Neural cell (in vitro differentiated cells): ENCODE measurements at regions not wholly inside any gene's neighbourhood (a gene's known extent, or its start where the extent isn't known, plus 50 kb on each side); places are given as distances from the start of the nearest gene placed in this dataset.

ENCODE experiments used
- CTCF ChIP-seq: fragments of 450-650 bp; IDR thresholded peaks from 2 replicates; pipeline ENCODE4 v1.5.1; 2014; ENCODE audit warnings: antibody characterized with exemption, mild to moderate bottlenecking, moderate library complexity; ENCODE audit not compliant: poor library complexity, severe bottlenecking
- EP300 ChIP-seq: fragments of 450-650 bp; conservative IDR thresholded peaks from 2 replicates; pipeline ENCODE4 v1.6.1; 2014; ENCODE audit warnings: antibody characterized with exemption, mild to moderate bottlenecking, moderate library complexity; ENCODE audit not compliant: poor library complexity, severe bottlenecking
- EZH2 ChIP-seq: fragments of 200-600, 300-800 bp; shearing (Covaris generic), sonication (generic); IDR thresholded peaks from 2 replicates; pipeline ENCODE4 v1.6.1; 2014; ENCODE audit warnings: antibody characterized with exemption, low read length, borderline replicate concordance, mild to moderate bottlenecking; ENCODE audit not compliant: insufficient read depth, poor library complexity, severe bottlenecking
- SMC3 ChIP-seq: fragments of 450-650 bp; conservative IDR thresholded peaks from 2 replicates; pipeline ENCODE4 v1.6.1; 2014; ENCODE audit warnings: antibody characterized with exemption, mild to moderate bottlenecking, moderate library complexity; ENCODE audit not compliant: poor library complexity
- TAF1 ChIP-seq: IDR thresholded peaks from 2 replicates; pipeline ENCODE4 v1.6.1; 2012; ENCODE audit warnings: low read depth
- TF ChIP-seq, protein P1 (sequence below): IDR thresholded peaks from 2 replicates; pipeline ENCODE4 v1.6.1; 2012; ENCODE audit warnings: borderline replicate concordance

DNA sequence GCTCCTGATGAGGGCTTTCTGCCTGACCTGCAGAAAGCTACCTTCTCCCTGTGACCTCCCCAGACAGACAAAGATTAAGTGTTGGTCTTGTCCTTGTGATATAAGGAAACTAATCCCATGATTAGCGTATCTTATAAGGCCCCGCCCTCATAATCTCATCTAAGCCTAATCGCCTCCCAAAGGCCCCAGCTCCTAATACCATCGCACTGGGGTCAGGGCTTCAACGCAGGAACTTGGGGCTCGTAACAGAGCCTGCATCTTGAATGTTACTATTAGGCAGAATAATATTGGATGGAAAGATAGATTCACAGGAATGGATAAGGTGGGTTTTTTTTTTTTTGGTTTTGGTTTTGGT lies 78.9 kb downstream of the C16orf95 start:
- no peak for TF ChIP-seq CTCF
- no peak for TF ChIP-seq SMC3
- TF ChIP-seq EZH2 = no peak
- TF ChIP-seq TAF1 = no peak
- TF ChIP-seq EP300 = no peak
- TF ChIP-seq, protein P1, sequence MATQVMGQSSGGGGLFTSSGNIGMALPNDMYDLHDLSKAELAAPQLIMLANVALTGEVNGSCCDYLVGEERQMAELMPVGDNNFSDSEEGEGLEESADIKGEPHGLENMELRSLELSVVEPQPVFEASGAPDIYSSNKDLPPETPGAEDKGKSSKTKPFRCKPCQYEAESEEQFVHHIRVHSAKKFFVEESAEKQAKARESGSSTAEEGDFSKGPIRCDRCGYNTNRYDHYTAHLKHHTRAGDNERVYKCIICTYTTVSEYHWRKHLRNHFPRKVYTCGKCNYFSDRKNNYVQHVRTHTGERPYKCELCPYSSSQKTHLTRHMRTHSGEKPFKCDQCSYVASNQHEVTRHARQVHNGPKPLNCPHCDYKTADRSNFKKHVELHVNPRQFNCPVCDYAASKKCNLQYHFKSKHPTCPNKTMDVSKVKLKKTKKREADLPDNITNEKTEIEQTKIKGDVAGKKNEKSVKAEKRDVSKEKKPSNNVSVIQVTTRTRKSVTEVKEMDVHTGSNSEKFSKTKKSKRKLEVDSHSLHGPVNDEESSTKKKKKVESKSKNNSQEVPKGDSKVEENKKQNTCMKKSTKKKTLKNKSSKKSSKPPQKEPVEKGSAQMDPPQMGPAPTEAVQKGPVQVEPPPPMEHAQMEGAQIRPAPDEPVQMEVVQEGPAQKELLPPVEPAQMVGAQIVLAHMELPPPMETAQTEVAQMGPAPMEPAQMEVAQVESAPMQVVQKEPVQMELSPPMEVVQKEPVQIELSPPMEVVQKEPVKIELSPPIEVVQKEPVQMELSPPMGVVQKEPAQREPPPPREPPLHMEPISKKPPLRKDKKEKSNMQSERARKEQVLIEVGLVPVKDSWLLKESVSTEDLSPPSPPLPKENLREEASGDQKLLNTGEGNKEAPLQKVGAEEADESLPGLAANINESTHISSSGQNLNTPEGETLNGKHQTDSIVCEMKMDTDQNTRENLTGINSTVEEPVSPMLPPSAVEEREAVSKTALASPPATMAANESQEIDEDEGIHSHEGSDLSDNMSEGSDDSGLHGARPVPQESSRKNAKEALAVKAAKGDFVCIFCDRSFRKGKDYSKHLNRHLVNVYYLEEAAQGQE = no peak
